CD14-positive monocyte (primary cell): ENCODE measurements at regions not wholly inside any gene's neighbourhood (a gene's known extent, or its start where the extent isn't known, plus 50 kb on each side); places are given as distances from the start of the nearest gene placed in this dataset.

ENCODE experiments used
- DNase-seq, 3 donors: peaks; one replicate each; pipeline ENCODE4 v3.0.0-alpha.2; 2011 to 2022
- H2AFZ ChIP-seq: 2 replicates; pipeline ENCODE4 v1.6.0; 2012; ENCODE audit warnings: mild to moderate bottlenecking, low read depth, low read length, inconsistent platforms; ENCODE audit not compliant: insufficient read depth, poor library complexity, severe bottlenecking
- H3K27ac ChIP-seq, 2 donors: 1 replicate in 1 of 2; 2 replicates in 1 of 2; pipeline ENCODE4 v1.5.1; 2012 to 2013; ENCODE audit warnings: low read length in 2 of 2, control low read depth in 1 of 2, inconsistent platforms in 1 of 2, low read depth in 1 of 2, mild to moderate bottlenecking in 1 of 2
- H3K27me3 ChIP-seq, 2 donors: one replicate each; pipeline versions ENCODE4 v1.6.0 to v1.6.1; 2011 to 2013; ENCODE audit warnings: low read length in 2 of 2; ENCODE audit not compliant: control insufficient read depth in 2 of 2, insufficient read depth in 2 of 2
- H3K36me3 ChIP-seq, 2 donors: replicated peaks in 1 of 2; 1 replicate in 1 of 2; 2 replicates in 1 of 2; pipeline versions ENCODE4 v1.5.1 to v1.6.1; 2012 to 2013; ENCODE audit warnings: low read length in 2 of 2, control low read depth in 1 of 2, inconsistent platforms in 1 of 2, mild to moderate bottlenecking in 1 of 2; ENCODE audit not compliant: insufficient read depth in 2 of 2, control insufficient read depth in 1 of 2
- H3K4me1 ChIP-seq, 2 donors: 1 replicate in 1 of 2; 2 replicates in 1 of 2; pipeline versions ENCODE4 v1.5.1 to v1.6.1; 2012 to 2013; ENCODE audit warnings: low read length in 2 of 2, control low read depth in 1 of 2, inconsistent platforms in 1 of 2, mild to moderate bottlenecking in 1 of 2, moderate library complexity in 1 of 2; ENCODE audit not compliant: insufficient read depth in 2 of 2, control insufficient read depth in 1 of 2
- H3K4me2 ChIP-seq: replicated peaks from 2 replicates; pipeline ENCODE3; 2012; ENCODE audit warnings: low read length, moderate library complexity, mild to moderate bottlenecking; ENCODE audit not compliant: poor library complexity, severe bottlenecking; ENCODE audit errors: extremely low read depth
- H3K4me3 ChIP-seq, 3 experiments: fragments of 200-600 bp in 1 of 3; sonication (generic) in 1 of 3; replicated peaks in 1 of 3; 1 replicate in 2 of 3; 2 replicates in 1 of 3; pipeline ENCODE4 v1.5.1; 2011 to 2013; ENCODE audit warnings: low read length in 3 of 3, mild to moderate bottlenecking in 3 of 3, control low read depth in 2 of 3, low read depth in 2 of 3, inconsistent platforms in 1 of 3, moderate library complexity in 1 of 3
- H3K79me2 ChIP-seq: 2 replicates; pipeline ENCODE4 v1.6.0; 2012; ENCODE audit warnings: mild to moderate bottlenecking, control low read depth, inconsistent platforms, low read length, moderate library complexity; ENCODE audit not compliant: insufficient read depth
- H3K9ac ChIP-seq: 2 replicates; pipeline ENCODE4 v1.6.0; 2017; ENCODE audit warnings: low read length, mild to moderate bottlenecking; ENCODE audit not compliant: insufficient read depth, poor library complexity, severe bottlenecking
- H3K9me3 ChIP-seq, 2 donors: replicated peaks in 1 of 2; 1 replicate in 1 of 2; 2 replicates in 1 of 2; pipeline versions ENCODE4 v1.5.1 to v1.6.1; 2012 to 2013; ENCODE audit warnings: low read length in 2 of 2, control low read depth in 1 of 2; ENCODE audit not compliant: control insufficient read depth in 1 of 2, insufficient read depth in 1 of 2
- H4K20me1 ChIP-seq: 2 replicates; pipeline ENCODE4 v1.6.0; 2012; ENCODE audit warnings: mild to moderate bottlenecking, low read length, control low read depth, moderate library complexity; ENCODE audit not compliant: insufficient read depth
- H3K27ac Mint-ChIP-seq, 7 donors: one replicate each; pipeline ENCODE4 v1.8.0; 2020; ENCODE audit warnings: mild to moderate bottlenecking in 7 of 7, mixed read lengths in 7 of 7, moderate library complexity in 6 of 7, inconsistent platforms in 2 of 7
- H3K27me3 Mint-ChIP-seq, 3 donors: one replicate each; pipeline ENCODE4 v1.8.0; 2021 to 2022; ENCODE audit warnings: low read depth in 3 of 3, mild to moderate bottlenecking in 3 of 3, mixed read lengths in 3 of 3, moderate library complexity in 3 of 3, inconsistent platforms in 1 of 3
- H3K36me3 Mint-ChIP-seq, 2 donors: one replicate each; pipeline ENCODE4 v1.8.0; 2020; ENCODE audit warnings: mixed read lengths in 2 of 2, inconsistent platforms in 1 of 2, mild to moderate bottlenecking in 1 of 2
- H3K4me1 Mint-ChIP-seq: one replicate; pipeline ENCODE4 v1.8.0; 2020; ENCODE audit warnings: mild to moderate bottlenecking, mixed read lengths
- H3K4me3 Mint-ChIP-seq, 2 donors: one replicate each; pipeline ENCODE4 v1.8.0; 2020; ENCODE audit warnings: mild to moderate bottlenecking in 2 of 2, mixed read lengths in 2 of 2, moderate library complexity in 1 of 2
- H3K9me3 Mint-ChIP-seq, 7 donors: one replicate each; pipeline ENCODE4 v1.8.0; 2020 to 2022; ENCODE audit warnings: mixed read lengths in 7 of 7, mild to moderate bottlenecking in 6 of 7, moderate library complexity in 6 of 7, inconsistent platforms in 2 of 7
- CTCF ChIP-seq: fragments of 200-600 bp; IDR thresholded peaks from one replicate; pipeline ENCODE4 v1.8.0; 2022; ENCODE audit warnings: antibody characterized with exemption, mild to moderate bottlenecking
- WGBS: methylation state at CpG from one replicate; pipeline ENCODE4 v1.1.5; 2013; ENCODE audit warnings: missing lambda C conversion rate; ENCODE audit not compliant: insufficient coverage; 5-methylcytosine and 5-hydroxymethylcytosine counted together
- intact Hi-C, 2 donors: fragments of 100-400 bp; cut with micrococcal nuclease; formaldehyde crosslinking; loops; one replicate each; pipeline versions ENCODE4 v1.15.0 to v1.15.1; 2023

DNA sequence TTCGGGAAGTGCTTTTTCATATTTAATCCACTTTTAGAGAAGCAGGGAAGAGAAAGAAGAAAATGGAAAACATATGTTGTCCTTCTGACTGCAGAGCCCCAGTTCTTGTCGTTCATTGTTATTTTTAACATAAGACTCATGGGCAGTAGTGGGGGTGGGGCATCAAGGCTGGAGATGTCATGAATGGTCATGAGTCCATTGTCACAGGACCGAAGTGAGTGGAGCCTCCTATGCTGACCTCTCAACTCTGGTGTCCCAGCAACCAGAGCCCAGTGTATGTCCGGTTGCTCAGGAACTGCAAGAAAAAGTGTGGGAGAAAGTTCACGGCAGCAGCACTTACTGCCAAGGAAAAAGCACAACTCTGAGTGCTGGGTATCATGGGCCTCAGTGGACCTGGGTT is 108.6 kb downstream of the BANF2 start:
- WGBS: 87% methylated on average over 4 of the region's 5 CpGs
- TF ChIP-seq CTCF: no peak
- intact Hi-C loops: no loop called here
- no peaks in the 10 kb centered on the region for H4K20me1 ChIP-seq
- H3K36me3 Mint-ChIP-seq: no peaks in the 10 kb centered on the region
- no peak overlapping the region for H3K9ac ChIP-seq
- no peaks in the 10 kb centered on the region for H3K9me3 ChIP-seq
- no peak overlapping the region for H2AFZ ChIP-seq
- no peaks in the 10 kb centered on the region for H3K79me2 ChIP-seq
- H3K4me1 Mint-ChIP-seq: no peaks in the 10 kb centered on the region
- no peak for DNase-seq
- H3K4me3 ChIP-seq: no peak overlapping the region
- no peaks in the 10 kb centered on the region for H3K27me3 ChIP-seq
- H3K36me3 ChIP-seq: no peaks in the 10 kb centered on the region
- H3K27ac Mint-ChIP-seq: no peak overlapping the region
- H3K4me3 Mint-ChIP-seq: no peak overlapping the region
- no peak overlapping the region for H3K4me2 ChIP-seq
- H3K27me3 Mint-ChIP-seq: peaks cover 0 to 3% (median 2%) of the 10 kb centered on the region in 3 donors
- H3K27ac ChIP-seq: no peak overlapping the region
- no peaks in the 10 kb centered on the region for H3K9me3 Mint-ChIP-seq
- no peaks in the 10 kb centered on the region for H3K4me1 ChIP-seq

DNA sequence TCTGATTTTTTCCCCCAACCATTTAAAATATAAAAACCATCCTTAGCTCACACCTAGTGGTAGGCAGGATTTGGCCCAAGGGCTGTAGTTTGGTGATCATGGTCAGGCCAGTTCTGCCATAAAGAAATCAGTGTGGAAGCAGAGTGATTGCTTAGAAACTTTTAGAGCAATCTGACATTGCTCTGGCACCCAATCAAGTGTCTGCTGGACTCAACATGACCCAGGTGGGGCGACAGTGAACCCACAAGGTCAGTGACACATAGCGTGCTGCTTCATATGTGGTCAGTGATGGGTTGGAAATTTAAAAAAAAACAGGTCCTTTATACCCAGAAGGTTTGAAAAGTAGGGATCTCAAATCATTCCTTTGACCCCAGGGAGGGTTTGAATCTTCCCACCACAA is 107.9 kb downstream of the BANF2 start:
- no peak overlapping the region for H3K27ac ChIP-seq
- intact Hi-C loops: no loop called here

More for the DNA sequence above, 107.9 kb downstream of the BANF2 start:
- WGBS: no CpG with 5 or more reads among the region's 2 CpGs
- no peaks in the 10 kb centered on the region for H4K20me1 ChIP-seq
- H3K4me2 ChIP-seq: no peak overlapping the region
- H3K27ac Mint-ChIP-seq: no peak overlapping the region
- H3K4me3 ChIP-seq: no peak overlapping the region
- no peaks in the 10 kb centered on the region for H3K4me1 ChIP-seq
- H3K9me3 ChIP-seq: no peaks in the 10 kb centered on the region
- H3K36me3 Mint-ChIP-seq: no peaks in the 10 kb centered on the region
- H3K36me3 ChIP-seq: no peaks in the 10 kb centered on the region
- no peak for TF ChIP-seq CTCF
- peaks cover 0 to 3% (median 2%) of the 10 kb centered on the region in 3 donors for H3K27me3 Mint-ChIP-seq
- no peaks in the 10 kb centered on the region for H3K27me3 ChIP-seq
- no peak overlapping the region for H3K9ac ChIP-seq
- H3K4me1 Mint-ChIP-seq: no peaks in the 10 kb centered on the region
- no peaks in the 10 kb centered on the region for H3K9me3 Mint-ChIP-seq
- H2AFZ ChIP-seq: no peak overlapping the region
- DNase-seq: no peak
- H3K4me3 Mint-ChIP-seq: no peak overlapping the region
- no peaks in the 10 kb centered on the region for H3K79me2 ChIP-seq
